Activated CD8-positive, alpha-beta memory T cell treated with anti-CD3 and anti-CD28 coated beads, Interleukin-2, amount 10 ng/mL, durations not matched to agents 7 days and 5 days (primary cell): ENCODE measurements at regions not wholly inside any gene's neighbourhood (a gene's known extent, or its start where the extent isn't known, plus 50 kb on each side); places are given as distances from the start of the nearest gene placed in this dataset.

Experiments
- ATAC-seq: fragments of 150-1000 bp; cut with Tn5 transposase; one replicate; pipeline ENCODE4 v1.10.0; 2021; ENCODE audit warnings: moderate library complexity
- CTCF ChIA-PET: fragments of 350-600 bp; sonication (Branson Sonifier 250); formaldehyde crosslinking; loops from one replicate; lab custom pipeline; 2021; ENCODE audit warnings: antibody characterized with exemption; lab: Charles Lee
- DNase-seq: peaks from one replicate; pipeline ENCODE4 v3.0.0-alpha.2; 2020
- H3K27ac Mint-ChIP-seq: one replicate; pipeline ENCODE4 v1.8.0; 2021; ENCODE audit warnings: mild to moderate bottlenecking, mixed read lengths
- H3K27me3 Mint-ChIP-seq: one replicate; pipeline ENCODE4 v1.8.0; 2021; ENCODE audit warnings: mixed read lengths
- H3K36me3 Mint-ChIP-seq: one replicate; pipeline ENCODE4 v1.8.0; 2021; ENCODE audit warnings: mild to moderate bottlenecking, mixed read lengths
- H3K4me1 Mint-ChIP-seq: one replicate; pipeline ENCODE4 v1.8.0; 2021; ENCODE audit warnings: mixed read lengths
- H3K4me3 Mint-ChIP-seq: one replicate; pipeline ENCODE4 v1.8.0; 2021; ENCODE audit warnings: mild to moderate bottlenecking, moderate library complexity, mixed read lengths
- H3K9me3 Mint-ChIP-seq: one replicate; pipeline ENCODE4 v1.8.0; 2022; ENCODE audit warnings: low read depth, mixed read lengths

- H3K27me3 Mint-ChIP-seq, result no peaks in the 10 kb centered on the region
- CTCF ChIA-PET, result no interaction called here
- H3K36me3 Mint-ChIP-seq, result no peaks in the 10 kb centered on the region
- no peaks in the 10 kb centered on the region for H3K4me1 Mint-ChIP-seq
- DNase-seq (no peak), ATAC-seq (no peak)
- H3K27ac Mint-ChIP-seq, result no peak overlapping the region
- no peak overlapping the region for H3K4me3 Mint-ChIP-seq
- peaks cover 3% of the 10 kb centered on the region for H3K9me3 Mint-ChIP-seq
Observed at GRCh38 chr18:78069784-78070664, 820.4 kb downstream of the GALR1 start.

- ATAC-seq, result no peak
- H3K4me3 Mint-ChIP-seq, result no peak overlapping the region
Observed at GRCh38 chr18:78071166-78071710, 821.6 kb downstream of the GALR1 start.

GRCh38 chr18:78071776-78072175 is 822.1 kb downstream of the GALR1 start:
- no peak for DNase-seq
- no peaks in the 10 kb centered on the region for H3K4me1 Mint-ChIP-seq
- H3K27ac Mint-ChIP-seq, result no peak overlapping the region
- peaks cover 2% of the 10 kb centered on the region for H3K27me3 Mint-ChIP-seq
- no peaks in the 10 kb centered on the region for H3K36me3 Mint-ChIP-seq
- CTCF ChIA-PET, result no interaction called here
- H3K9me3 Mint-ChIP-seq, result peaks cover 3% of the 10 kb centered on the region
- ATAC-seq, result no peak
- no peak overlapping the region for H3K4me3 Mint-ChIP-seq

More at GRCh38 chr18:78071166-78071710, 821.6 kb downstream of the GALR1 start:
- DNase-seq, result no peak
- Mint-ChIP-seq H3K27ac (no peak overlapping the region), H3K4me1 (no peaks in the 10 kb centered on the region), H3K9me3 (peaks cover 3% of the 10 kb centered on the region), H3K36me3 (no peaks in the 10 kb centered on the region), H3K27me3 (peaks cover 2% of the 10 kb centered on the region)
- CTCF ChIA-PET, result no interaction called here

GRCh38 chr18:78072375-78072774 is 822.7 kb downstream of the GALR1 start:
- no peaks in the 10 kb centered on the region for H3K36me3 Mint-ChIP-seq
- H3K4me3 Mint-ChIP-seq, result no peak overlapping the region
- DNase-seq (no peak), ATAC-seq (no peak)
- no peaks in the 10 kb centered on the region for H3K4me1 Mint-ChIP-seq
- CTCF ChIA-PET, result no interaction called here
- H3K27ac Mint-ChIP-seq, result no peak overlapping the region
- H3K9me3 Mint-ChIP-seq, result peaks cover 2% of the 10 kb centered on the region
- peaks cover 2% of the 10 kb centered on the region for H3K27me3 Mint-ChIP-seq

GRCh38 chr18:78073275-78073674 is 823.6 kb downstream of the GALR1 start:
- DNase-seq (no peak), ATAC-seq (no peak)
- CTCF ChIA-PET, result no interaction called here

GRCh38 chr18:78074400-78075020 is 824.9 kb downstream of the GALR1 start:
- H3K9me3 Mint-ChIP-seq, result no peaks in the 10 kb centered on the region
- H3K27me3 Mint-ChIP-seq, result peaks cover 2% of the 10 kb centered on the region
- CTCF ChIA-PET, result no interaction called here
- no peaks in the 10 kb centered on the region for H3K36me3 Mint-ChIP-seq
- no peak overlapping the region for H3K4me3 Mint-ChIP-seq
- no peaks in the 10 kb centered on the region for H3K4me1 Mint-ChIP-seq
- no peak overlapping the region for H3K27ac Mint-ChIP-seq
- ATAC-seq (no peak), DNase-seq (no peak)

More at GRCh38 chr18:78073275-78073674, 823.6 kb downstream of the GALR1 start:
- Mint-ChIP-seq H3K27me3 (peaks cover 2% of the 10 kb centered on the region), H3K4me1 (no peaks in the 10 kb centered on the region), H3K27ac (no peak overlapping the region), H3K36me3 (no peaks in the 10 kb centered on the region), H3K9me3 (peaks cover 2% of the 10 kb centered on the region), H3K4me3 (no peak overlapping the region)

GRCh38 chr18:78080081-78080480 is 830.4 kb downstream of the GALR1 start:
- DNase-seq (no peak), ATAC-seq (no peak)
- Mint-ChIP-seq H3K27ac (no peak overlapping the region), H3K27me3 (peaks cover 2% of the 10 kb centered on the region), H3K9me3 (no peaks in the 10 kb centered on the region), H3K36me3 (no peaks in the 10 kb centered on the region), H3K4me3 (no peak overlapping the region), H3K4me1 (no peaks in the 10 kb centered on the region)
- CTCF ChIA-PET, result no interaction called here

- no peak overlapping the region for H3K27ac Mint-ChIP-seq
- no peak for ATAC-seq
- CTCF ChIA-PET, result no interaction called here
- no peak overlapping the region for H3K4me3 Mint-ChIP-seq
- H3K4me1 Mint-ChIP-seq, result no peaks in the 10 kb centered on the region
- H3K27me3 Mint-ChIP-seq, result peaks cover 1% of the 10 kb centered on the region
- H3K36me3 Mint-ChIP-seq, result no peaks in the 10 kb centered on the region
- H3K9me3 Mint-ChIP-seq, result no peaks in the 10 kb centered on the region
- DNase-seq, result no peak
Observed at GRCh38 chr18:78080761-78081160, 831.1 kb downstream of the GALR1 start.

GRCh38 chr18:78082816-78083215 is 833.2 kb downstream of the GALR1 start:
- H3K27ac Mint-ChIP-seq, result no peak overlapping the region
- no peak for ATAC-seq
- no peaks in the 10 kb centered on the region for H3K36me3 Mint-ChIP-seq
- no peaks in the 10 kb centered on the region for H3K27me3 Mint-ChIP-seq
- no peak for DNase-seq
- no peak overlapping the region for H3K4me3 Mint-ChIP-seq
- CTCF ChIA-PET, result no interaction called here
- H3K9me3 Mint-ChIP-seq, result no peaks in the 10 kb centered on the region
- H3K4me1 Mint-ChIP-seq, result no peaks in the 10 kb centered on the region

- CTCF ChIA-PET, result no interaction called here
- Mint-ChIP-seq H3K36me3 (no peaks in the 10 kb centered on the region), H3K27ac (no peak overlapping the region), H3K27me3 (no peaks in the 10 kb centered on the region), H3K9me3 (no peaks in the 10 kb centered on the region), H3K4me1 (no peaks in the 10 kb centered on the region), H3K4me3 (no peak overlapping the region)
- ATAC-seq (no peak), DNase-seq (no peak)
Observed at GRCh38 chr18:78085241-78086185, 835.9 kb downstream of the GALR1 start.

GRCh38 chr18:78086931-78087330 is 837.3 kb downstream of the GALR1 start:
- DNase-seq (no peak), ATAC-seq (no peak)
- CTCF ChIA-PET, result no interaction called here
- H3K27me3 Mint-ChIP-seq, result no peaks in the 10 kb centered on the region
- no peaks in the 10 kb centered on the region for H3K36me3 Mint-ChIP-seq
- H3K27ac Mint-ChIP-seq, result no peak overlapping the region
- no peaks in the 10 kb centered on the region for H3K4me1 Mint-ChIP-seq
- no peaks in the 10 kb centered on the region for H3K9me3 Mint-ChIP-seq
- H3K4me3 Mint-ChIP-seq, result no peak overlapping the region

- Mint-ChIP-seq H3K4me1 (no peaks in the 10 kb centered on the region), H3K27me3 (no peaks in the 10 kb centered on the region), H3K27ac (no peak overlapping the region), H3K4me3 (no peak overlapping the region), H3K36me3 (no peaks in the 10 kb centered on the region), H3K9me3 (no peaks in the 10 kb centered on the region)
- CTCF ChIA-PET, result no interaction called here
- ATAC-seq, result no peak
- no peak for DNase-seq
Observed at GRCh38 chr18:78087338-78087737, 837.7 kb downstream of the GALR1 start.

GRCh38 chr18:78090584-78090983 is 840.9 kb downstream of the GALR1 start:
- Mint-ChIP-seq H3K27ac (no peak overlapping the region), H3K27me3 (no peaks in the 10 kb centered on the region), H3K4me3 (no peak overlapping the region), H3K36me3 (no peaks in the 10 kb centered on the region), H3K9me3 (peaks cover 2% of the 10 kb centered on the region), H3K4me1 (no peaks in the 10 kb centered on the region)
- DNase-seq (no peak), ATAC-seq (no peak)
- CTCF ChIA-PET, result no interaction called here
